ENCODE measurements at regions not wholly inside any gene's neighbourhood (a gene's known extent, or its start where the extent isn't known, plus 50 kb on each side); places are given as distances from the start of the nearest gene placed in this dataset.

GRCh38 chr3:20743553-20744321 lies 557.7 kb upstream of the SGO1 start:
- CTCF ChIA-PET: interaction anchor here (1.4 kb wide), 1 partner anchor 7 kb away, joined by 3 read pairs; no protein-coding TSS in a partner anchor
- H3K79me2 ChIP-seq (ENCODE audit: control insufficient read depth, insufficient read depth, low read length): no peaks in the 10 kb centered on the region
- no peak overlapping the region for H3K27ac ChIP-seq (ENCODE audit: control insufficient read depth, insufficient read depth)
- no peak overlapping the region for H2AFZ ChIP-seq (ENCODE audit: control insufficient read depth, low read depth, low read length)
- H3K36me3 ChIP-seq (ENCODE audit: control insufficient read depth in 2 of 2, insufficient read depth in 2 of 2, low read length in 1 of 2): no peaks in the 10 kb centered on the region
- SMC1A ChIA-PET (ENCODE audit: uncharacterized antibody, unreplicated experiment): no interaction called here
- RAD21 ChIA-PET (ENCODE audit: unreplicated experiment): no interaction called here
- no peak overlapping the region for H3K9ac ChIP-seq (ENCODE audit: control insufficient read depth, insufficient read depth, low read length)
- DNase-seq (ENCODE audit: low read depth, low spot score) (no peak), ATAC-seq (no peak), FAIRE-seq (no peak)
- H3K4me3 ChIP-seq: no peak overlapping the region
- intact Hi-C loops (cut with micrococcal nuclease; ENCODE audit: unreplicated experiment) (no loop called here), in situ Hi-C loops (cut with MboI) (no loop called here)
- no peaks in the 10 kb centered on the region for H3K27me3 ChIP-seq (replicated peaks in 1 of 2; ENCODE audit: control insufficient read depth in 2 of 2, insufficient read depth in 2 of 2, low read length in 1 of 2)
- H4K20me1 ChIP-seq (ENCODE audit: control insufficient read depth, insufficient read depth): no peaks in the 10 kb centered on the region
- no peak for TF ChIP-seq PML (IDR thresholded peaks at IDR 0.05; ENCODE audit: low read length)
- TF ChIP-seq SUPT20H (IDR thresholded peaks at IDR 0.05; ENCODE audit: borderline replicate concordance, control insufficient read depth, low read depth, low read length): no peak
- no peak for TF ChIP-seq NFYB (IDR thresholded peaks at IDR 0.05; ENCODE audit: insufficient read depth, low read depth, low read length)
- TF ChIP-seq POLR2AphosphoS2 (IDR thresholded peaks at IDR 0.05; ENCODE audit: low read depth, low read length): no peak
- no peak for TF ChIP-seq SMAD1 (IDR thresholded peaks at IDR 0.05; ENCODE audit: low read depth, partially characterized antibody)
- TF ChIP-seq SREBF2 (IDR thresholded peaks at IDR 0.05; ENCODE audit: low read length): no peak
- no peak for TF ChIP-seq NFXL1 (IDR thresholded peaks at IDR 0.05; ENCODE audit: borderline replicate concordance)
- TF ChIP-seq ZNF207 (IDR thresholded peaks at IDR 0.05; ENCODE audit: borderline replicate concordance): no peak
- no peak for TF ChIP-seq YBX1 (IDR thresholded peaks at IDR 0.05)
- no peak for TF ChIP-seq STAT3 (IDR thresholded peaks at IDR 0.05; ENCODE audit: low read depth, low read length)
- TF ChIP-seq RBBP5 (conservative IDR thresholded peaks at IDR 0.05): no peak
- no peak for TF ChIP-seq RCOR1 (conservative IDR thresholded peaks at IDR 0.05; ENCODE audit: low read depth, low read length)
- POLR2A ChIA-PET: no interaction called here
- no peaks in the 10 kb centered on the region for H3K4me1 ChIP-seq (ENCODE audit: control insufficient read depth, insufficient read depth, low read length)
- WGBS (ENCODE audit: insufficient coverage, insufficient replicate concordance, low lambda C conversion rate, missing lambda C conversion rate): 0% methylated on average over 1 of the region's 1 CpG
- no peaks in the 10 kb centered on the region for H3K9me3 ChIP-seq (replicated peaks; ENCODE audit: control insufficient read depth, insufficient read depth, low read length)
- no TSS peak for BruUV-seq (replicated peaks)
- H3K4me2 ChIP-seq (ENCODE audit: control insufficient read depth, insufficient read depth): no peak overlapping the region
